ENCODE measurements at regions not wholly inside any gene's neighbourhood (a gene's known extent, or its start where the extent isn't known, plus 50 kb on each side); places are given as distances from the start of the nearest gene placed in this dataset.

DNA sequence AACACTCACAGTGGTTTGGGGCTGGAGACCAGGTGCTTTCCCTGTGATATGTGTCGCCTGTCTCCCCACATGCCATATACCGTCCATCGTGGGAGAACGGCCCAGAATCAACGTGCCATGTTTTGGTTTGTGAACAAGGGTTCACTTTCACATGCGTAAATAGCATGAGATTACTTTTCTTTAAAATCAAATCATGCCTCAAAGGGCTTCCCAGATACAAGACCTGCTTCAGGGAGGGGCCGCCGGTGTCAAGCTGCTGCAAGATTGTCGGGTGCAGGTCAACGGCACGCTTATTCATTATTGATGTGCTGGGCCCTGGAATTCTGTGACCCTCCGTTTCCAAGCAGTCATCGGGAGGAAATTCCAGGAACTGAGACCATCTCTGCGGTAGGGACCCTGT is 145.2 kb upstream of the RTL1 start:
- no peak for DNase-seq

- no peak for DNase-seq
Measured at GRCh38 chr14:101049511-101049910, 146.0 kb upstream of the RTL1 start.

DNA sequence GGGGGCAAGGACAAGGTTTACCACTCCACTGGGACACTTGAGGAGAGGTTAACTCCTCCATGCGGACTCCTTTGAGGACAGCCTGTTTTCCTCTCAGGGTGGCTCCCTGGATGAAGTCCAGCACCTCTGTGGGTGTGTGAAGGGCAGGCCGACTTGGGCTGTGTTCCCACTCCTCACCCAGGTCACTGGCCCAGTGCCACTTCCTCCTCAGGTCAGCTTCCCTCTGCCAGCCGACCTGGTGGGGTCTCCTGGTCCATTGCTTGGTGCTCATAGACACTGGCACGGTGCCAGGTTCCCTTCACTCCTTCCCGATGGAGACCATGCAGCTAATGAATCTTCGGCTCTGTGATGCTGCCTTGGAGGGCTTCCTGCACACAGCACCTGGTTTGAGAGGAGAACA is 146.4 kb upstream of the RTL1 start:
- DNase-seq = no peak

DNA sequence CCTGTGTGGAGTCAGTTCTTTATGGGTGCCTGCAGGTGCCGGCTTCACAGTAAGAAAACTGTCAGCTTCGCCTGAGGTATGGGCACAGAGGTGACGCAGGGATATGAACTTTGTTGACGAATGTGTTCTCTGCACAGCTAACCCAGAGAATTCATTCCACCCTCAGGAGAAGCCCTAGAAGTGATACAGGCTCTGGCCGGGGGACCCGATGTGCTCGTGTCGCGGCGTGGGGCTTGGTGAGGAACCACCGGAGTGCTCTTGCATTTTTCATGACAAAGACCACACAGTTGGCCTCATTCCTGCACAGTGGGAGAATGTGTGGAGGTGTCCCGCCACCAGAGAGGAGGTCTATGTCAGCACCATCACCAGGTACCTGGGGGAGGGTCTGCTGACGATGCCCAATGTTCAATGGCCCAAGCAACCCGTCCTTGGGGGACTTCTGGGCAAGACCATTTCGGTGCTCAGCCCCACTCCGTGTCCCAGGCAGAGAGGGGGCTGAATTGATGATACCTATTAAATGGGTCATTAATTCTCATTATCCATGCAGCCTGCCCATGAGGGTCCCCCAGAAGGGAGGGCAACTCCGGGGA is 147.5 kb upstream of the RTL1 start:
- no peak for DNase-seq

GRCh38 chr14:101054671-101055070 is 151.1 kb upstream of the RTL1 start:
- DNase-seq = no peak

DNA sequence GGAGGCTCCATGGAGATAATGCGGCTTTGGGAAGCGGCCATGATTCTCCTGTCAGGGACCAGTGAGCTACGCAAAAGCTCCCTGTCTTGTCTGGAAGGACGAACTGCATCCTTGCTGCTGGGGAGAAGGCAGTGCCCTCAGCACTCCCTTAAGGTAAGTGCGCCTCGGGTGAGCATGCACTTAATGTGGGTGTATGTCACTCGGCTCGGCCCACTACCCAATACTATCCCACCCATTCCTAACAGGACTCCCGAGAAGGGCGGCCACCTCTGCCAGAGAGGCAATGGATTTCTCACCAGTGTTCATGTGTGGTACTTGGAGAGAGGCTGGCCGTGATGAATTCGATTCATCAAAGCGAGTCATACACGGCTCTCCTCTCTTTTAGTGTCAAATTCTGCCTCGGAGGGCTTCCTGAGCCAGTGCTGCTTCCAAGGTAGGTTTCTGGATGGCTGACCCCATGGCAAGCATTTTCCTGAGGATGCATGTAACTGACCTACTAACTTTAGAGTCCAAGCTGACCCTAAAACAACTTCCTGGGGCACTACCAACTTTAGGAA is 151.7 kb upstream of the RTL1 start:
- DNase-seq = no peak

- DNase-seq = no peak
Measured at GRCh38 chr14:101055776-101056374, 152.4 kb upstream of the RTL1 start.

DNA sequence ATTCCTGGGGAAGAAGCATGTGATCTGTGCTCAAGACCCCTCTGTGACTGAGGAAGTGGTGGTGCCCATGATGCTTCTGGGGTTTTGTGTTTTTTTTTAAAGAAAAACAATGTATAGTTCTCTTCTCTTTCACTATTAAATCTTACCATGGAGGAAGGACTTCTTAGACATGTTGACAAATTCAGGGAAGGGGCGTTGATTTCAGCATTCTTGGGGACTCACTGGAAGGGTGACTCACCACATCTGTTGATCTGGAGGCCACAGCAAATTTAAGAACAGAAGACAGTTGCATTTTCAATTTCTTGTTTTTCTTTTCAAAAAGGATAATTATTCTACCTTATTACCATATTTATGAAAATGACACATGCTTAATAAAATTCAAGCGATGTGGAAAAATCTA is 152.9 kb upstream of the RTL1 start:
- no peak for DNase-seq

GRCh38 chr14:101057394-101057793 is 153.9 kb upstream of the RTL1 start:
- DNase-seq = no peak

DNA sequence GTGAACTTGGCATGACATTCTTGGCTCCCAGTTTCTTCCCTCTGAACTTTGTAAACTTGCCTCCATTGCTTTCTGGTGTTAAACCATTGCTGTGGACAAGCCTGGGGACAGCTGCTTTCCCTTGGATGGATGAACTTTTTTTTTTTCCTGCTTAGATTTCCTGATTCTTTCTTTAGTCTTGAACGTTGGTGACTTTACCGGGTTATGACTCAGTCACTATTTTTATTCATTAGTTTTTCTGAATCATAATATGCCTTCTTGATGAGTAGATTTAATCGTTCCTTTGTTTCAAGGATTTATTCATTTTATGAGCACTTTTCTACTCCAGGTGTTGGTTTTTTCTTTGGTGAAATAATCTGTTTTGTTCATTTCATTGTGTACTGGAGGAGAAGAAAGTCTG is 155.0 kb upstream of the RTL1 start:
- DNase-seq = no peak

GRCh38 chr14:101060171-101060601 is 156.7 kb upstream of the RTL1 start:
- DNase-seq = no peak

DNA sequence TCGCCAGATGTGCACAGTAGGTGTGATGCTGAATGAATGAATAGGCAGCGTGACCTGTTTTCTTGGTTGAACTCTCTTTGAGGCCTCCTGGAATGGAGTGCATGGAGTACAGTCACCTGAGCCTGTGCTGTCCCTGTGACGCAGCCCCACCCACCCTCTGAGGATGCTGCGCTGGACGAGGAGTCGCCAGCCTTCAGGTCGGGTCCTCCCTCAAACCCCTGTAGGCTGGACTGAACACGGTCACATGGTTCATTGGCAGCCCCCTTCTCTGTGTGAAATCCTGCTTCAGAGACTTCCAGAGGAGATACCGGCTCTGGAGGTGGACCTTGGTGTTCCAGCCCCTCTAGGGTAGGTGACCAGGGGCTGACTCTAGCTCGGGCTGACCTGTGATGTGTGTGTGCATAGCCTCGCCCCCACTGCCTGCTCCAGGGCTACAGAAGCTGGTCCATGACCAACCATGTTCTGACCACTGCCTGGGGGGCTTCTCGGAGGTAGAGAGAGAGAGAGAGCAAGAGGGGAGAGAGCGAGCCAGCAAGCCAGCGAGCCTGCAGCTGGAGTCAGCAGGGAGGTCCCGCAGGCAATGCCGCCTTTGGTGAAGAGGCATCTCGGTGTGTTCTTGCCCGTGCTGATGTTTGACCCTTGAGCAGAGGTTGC is 158.0 kb upstream of the RTL1 start:
- DNase-seq = no peak

DNA sequence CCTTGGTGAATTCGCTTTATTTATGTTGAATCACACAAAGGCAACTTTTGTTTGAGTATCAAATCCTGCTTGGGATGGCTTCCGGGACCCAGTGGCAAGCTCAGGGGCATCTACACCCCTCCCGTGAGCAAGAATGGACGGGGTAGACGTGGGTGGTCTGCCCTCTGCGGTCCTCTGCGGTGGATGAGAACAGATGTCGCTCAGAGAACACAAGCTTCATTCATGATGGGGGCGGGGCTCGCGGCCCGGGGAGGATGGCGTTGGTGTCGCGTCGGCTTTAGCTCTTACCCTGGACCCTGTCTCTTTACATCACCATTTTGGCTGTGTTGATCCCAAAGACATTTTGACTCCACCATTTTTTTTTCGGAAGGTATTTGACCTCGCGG is 158.5 kb upstream of the RTL1 start:
- DNase-seq = no peak

- no peak for DNase-seq
Measured at GRCh38 chr14:101062601-101063000, 159.1 kb upstream of the RTL1 start.

DNA sequence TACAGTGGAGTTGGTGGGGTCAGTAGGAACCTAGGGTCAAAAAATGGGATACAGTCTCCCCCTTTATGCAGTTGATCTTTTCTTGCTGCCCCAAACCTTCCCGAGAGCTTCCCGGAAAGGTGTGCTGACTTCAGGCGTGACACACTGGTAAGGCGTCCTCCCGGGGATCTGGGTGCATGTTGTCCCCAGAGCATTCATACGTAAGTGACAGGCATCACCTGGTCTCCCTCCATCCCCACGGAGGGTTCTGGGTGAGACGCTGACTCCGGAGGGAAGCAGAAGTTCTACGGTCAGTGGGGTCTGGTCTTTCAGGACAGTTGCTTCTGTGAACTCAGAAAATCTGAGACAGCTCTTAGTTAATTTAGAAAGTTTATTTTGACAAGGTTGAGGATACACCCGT is 159.6 kb upstream of the RTL1 start:
- no peak for DNase-seq

DNA sequence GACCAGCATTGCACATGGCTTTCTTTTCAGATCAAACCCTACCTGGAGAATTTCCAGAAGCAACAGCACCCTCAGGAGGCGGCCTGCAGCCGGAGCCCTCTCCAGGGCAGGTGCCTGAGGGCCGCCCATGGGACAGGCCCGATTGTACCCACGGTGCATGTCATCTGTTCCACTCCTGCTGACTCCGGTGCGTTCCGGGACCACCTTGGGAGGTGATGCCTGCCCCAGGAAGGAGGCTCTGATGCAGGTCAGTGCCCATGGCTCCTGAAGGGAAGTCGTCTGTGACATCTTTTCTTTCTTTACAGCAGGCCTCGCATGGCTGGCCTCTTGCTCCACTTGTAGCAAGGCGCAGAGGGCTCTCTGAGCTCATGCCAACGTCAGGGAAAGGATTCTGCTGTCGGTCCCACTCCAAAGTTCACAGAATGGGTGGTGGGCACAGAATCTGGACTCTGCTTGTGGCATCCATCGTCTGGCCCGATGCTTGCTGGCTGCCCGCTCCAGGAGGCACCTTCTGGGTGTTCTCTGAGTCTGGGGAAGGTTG is 160.7 kb upstream of the RTL1 start:
- no peak for DNase-seq

DNA sequence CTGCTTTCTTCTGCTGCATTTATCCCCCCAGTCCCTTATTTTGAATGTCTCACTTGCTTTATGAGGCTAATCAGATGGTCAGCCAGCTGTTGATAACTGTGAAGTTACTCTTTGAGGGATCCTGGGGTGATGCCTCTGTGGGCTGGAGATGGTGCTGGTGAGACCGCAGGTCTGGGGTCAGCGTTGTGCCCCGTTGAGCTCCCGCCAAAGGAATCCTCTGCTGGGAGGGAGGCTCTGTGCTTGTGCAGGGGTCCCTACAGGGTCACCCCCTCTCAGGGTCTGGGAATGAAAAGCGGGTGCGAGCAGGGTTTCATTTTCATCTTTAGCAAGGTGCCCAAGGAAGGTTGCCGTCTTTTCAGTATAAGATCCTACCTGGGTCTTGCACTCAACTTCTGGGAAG is 161.2 kb upstream of the RTL1 start:
- no peak for DNase-seq

GRCh38 chr14:101065246-101065645 is 161.7 kb upstream of the RTL1 start:
- no peak for DNase-seq

DNA sequence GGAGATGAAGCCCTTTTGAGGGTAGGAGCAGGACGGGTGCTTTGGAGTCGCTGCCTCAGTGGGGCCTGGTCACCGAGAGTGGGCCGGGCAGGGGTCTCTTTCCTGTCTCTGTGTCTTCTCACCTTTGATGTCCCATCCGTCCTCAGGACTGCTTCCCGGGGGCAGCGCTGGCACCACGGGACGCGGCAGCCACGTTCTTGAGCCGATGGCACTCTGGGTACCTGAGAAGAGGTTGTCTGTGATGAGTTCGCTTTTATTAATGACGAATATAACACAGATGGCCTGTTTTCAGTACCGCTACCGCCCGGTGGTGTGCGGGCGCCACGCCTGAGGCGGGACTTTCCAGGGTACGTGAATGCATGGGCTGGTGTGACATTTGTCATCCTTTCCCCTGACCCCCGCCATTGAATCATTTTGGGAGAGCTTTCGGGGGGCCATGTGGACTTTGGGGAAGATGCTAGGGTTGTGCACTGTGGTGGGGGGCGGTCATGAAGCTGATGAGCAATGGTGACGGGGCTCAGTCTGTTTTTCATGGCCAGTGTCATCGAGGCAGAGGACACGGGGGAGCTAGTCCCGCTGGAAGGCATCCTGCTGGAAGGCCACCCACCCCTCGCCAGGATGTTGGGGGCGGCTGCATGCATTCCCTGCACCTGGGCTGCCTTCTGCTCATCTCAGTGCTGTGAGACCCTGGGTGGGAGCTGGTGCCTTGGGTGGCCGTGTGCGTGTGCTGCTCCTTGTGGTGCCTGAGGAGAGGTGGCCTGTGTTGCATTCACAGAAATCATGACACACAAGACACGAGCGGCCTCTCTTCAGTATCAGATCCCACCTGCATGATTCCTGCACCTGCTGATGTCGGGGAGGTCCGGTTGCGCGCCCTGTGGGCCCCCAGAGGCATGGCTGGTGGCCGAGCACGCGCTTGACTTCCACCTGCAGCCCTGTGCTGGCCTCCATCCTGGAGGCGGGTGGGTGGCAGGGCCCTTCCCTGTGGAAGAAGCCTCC is 162.5 kb upstream of the RTL1 start:
- DNase-seq = no peak

DNA sequence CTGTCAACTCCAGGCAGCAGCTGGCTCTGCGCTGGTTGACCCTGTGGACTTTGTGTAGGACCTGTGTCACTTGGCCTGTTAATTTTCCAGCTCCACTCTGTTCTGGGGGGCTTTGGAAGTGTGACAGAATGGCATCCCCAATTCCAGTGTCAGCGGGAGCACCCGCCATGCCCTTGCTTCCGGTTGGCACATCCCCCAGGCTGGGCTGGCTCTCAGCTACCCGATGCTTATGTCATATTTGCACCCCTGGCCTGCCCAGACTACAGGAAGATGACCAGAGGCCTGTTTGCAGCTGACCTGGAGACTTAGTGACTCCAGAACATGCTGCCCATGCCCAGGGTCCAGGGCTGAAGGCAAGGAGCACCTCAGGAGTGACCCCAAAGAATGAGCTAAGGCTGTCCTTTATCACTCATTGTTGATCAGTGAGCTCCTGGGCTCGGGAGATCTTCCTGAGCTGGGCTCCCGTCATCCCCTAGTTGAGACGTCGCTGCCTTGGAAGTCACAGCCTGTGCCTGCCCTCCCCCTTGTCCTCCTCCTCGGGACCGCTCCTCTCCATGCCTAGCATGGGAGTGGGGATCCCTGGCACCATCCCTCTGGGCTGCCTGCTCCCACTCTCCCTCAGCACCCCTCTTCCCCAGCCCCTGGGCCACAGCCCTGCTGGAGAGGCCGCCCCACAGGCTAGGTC is 163.4 kb upstream of the RTL1 start:
- DNase-seq = no peak

GRCh38 chr14:101068313-101069227 is 165.0 kb upstream of the RTL1 start:
- peak; percentile 51 for DNase-seq

Data from NCI-H1436 (cell line).